GM18951 (cell line): ENCODE measurements at regions not wholly inside any gene's neighbourhood (a gene's known extent, or its start where the extent isn't known, plus 50 kb on each side); places are given as distances from the start of the nearest gene placed in this dataset.

Experiments
- POLR2A ChIP-seq: IDR thresholded peaks from 4 replicates; pipeline ENCODE4 v1.6.1; 2011; ENCODE audit warnings: mild to moderate bottlenecking; ENCODE audit not compliant: insufficient read length, insufficient read depth; ENCODE audit errors: extremely low read depth
- in situ Hi-C: fragments of 300-500 bp; cut with MboI; formaldehyde crosslinking; loops from one replicate; pipeline ENCODE4 v1.12.0; 2022; ENCODE audit warnings: low sequenced_read_pairs, mixed read lengths, inconsistent platforms; ENCODE audit not compliant: unreplicated experiment

DNA sequence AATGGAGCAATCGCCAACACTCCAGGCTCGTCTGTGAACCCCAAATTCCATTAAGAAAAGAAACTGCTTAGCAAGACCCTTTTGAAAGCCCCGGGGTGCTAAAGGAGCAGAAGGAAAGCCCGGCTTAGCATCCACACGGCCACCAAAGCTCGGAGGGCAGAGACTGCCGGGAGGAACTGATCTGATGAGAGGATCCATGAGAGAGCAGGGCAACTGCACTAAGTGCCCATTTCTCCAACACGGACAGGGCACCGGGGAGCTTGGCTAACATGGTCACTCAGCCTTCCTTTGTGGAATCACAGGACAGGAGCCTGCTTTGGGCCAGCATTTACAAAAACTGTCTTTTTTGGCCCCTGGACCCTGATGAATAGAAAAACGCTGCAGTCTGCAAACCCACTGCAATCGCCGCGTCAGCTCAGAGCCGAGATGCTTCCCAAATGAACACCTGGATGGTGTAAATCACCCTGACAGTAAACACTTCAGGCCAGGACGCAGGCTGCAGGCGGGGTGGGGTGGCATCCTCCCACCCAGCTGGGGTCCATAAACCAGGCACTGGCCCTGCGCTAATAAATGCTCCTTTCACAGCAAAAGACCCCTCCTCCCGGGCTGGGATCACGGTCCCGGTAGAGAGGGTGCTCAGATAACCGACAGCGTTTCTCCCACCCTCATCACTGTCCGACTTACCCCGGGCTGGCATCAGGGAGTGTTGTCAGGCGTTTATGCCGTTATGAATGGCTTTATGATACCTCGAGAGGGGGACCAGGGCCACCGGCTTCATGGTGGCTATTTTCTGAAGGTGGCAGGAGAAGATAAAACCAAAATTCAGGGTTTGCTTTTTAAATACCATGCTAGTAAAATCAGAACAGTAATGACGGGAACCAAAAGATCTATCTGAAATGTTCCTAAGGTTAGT is 299.5 kb downstream of the IRF8 start:
- in situ Hi-C loops = no loop called here
- no peak for TF ChIP-seq POLR2A

DNA sequence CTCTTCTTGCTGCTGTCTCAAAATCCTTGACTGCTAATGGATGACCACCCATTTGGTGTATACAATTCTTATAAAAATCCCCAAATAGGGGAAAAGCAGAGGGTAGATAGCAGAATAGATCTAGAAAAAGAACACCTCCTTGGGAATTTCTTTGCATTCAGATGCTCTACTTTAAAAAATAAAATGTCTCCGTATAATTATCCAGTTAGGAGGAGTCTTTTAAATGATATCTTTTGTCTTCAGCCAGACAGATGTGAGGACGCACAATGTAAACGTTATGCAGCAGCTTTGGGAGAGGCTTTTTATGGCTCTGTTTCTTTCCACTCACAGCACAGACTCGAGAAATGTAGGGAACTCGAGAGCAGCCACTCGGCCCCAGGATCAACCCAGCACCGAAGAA is 300.2 kb downstream of the IRF8 start:
- in situ Hi-C loops = no loop called here
- TF ChIP-seq POLR2A = no peak

DNA sequence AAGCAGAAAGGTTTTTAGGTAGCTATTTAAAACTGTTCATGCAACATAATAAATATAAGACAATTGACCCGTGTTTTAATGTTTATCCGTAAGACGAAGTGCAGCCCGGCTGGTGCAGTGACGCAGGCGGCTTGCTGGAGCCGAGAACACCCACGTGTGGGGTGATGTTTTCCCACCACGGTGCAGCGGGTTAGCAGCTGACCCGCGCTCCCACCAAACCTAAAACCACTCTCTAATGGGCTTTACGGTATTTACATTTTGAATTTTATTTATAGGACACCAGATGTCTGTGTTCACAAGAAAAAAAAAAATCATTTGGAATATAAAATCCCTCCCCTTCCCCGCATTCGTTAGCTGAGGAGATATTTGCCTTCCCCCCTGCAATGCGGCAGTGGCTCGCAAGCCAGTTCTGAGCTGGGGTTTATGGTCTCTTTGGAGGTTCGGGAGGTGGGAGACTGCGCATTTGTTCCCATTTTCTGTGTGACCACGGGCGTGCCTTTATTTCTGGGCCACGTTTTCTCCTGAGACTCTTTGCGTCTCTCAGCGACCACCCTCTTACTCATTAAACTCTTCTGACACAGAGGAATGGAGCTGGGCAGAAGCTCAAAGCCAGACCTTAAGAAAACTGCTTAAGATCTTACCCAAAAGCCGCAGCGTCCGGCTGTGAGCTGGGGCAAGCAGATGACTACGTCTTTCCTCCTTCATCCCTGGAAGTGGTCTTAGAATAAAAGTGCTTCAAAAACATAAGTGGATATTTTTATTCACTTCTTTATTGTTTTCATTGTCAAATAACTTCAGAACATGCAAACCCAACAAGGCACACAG is 301.1 kb downstream of the IRF8 start:
- TF ChIP-seq POLR2A = no peak
- in situ Hi-C loops = no loop called here

DNA sequence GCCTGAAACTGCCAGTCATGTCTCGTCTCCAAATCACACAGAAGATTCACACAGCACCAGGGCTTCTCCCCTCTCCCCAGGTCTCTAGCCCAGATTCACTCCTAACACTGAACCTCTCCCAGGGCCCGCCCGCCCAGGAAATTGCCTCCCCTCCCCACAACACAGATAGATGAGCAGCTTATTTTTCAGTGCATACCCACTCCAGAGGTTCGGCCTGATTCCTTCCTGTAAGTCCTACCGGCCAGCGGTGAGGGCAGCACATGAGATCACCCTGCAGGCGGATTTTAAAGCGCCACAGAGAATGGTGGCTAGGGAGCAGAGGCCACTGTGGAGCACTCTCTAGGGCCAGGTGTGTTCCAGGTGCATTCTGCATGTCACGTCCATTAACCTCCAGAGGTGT is 301.8 kb downstream of the IRF8 start:
- in situ Hi-C loops = no loop called here
- no peak for TF ChIP-seq POLR2A

DNA sequence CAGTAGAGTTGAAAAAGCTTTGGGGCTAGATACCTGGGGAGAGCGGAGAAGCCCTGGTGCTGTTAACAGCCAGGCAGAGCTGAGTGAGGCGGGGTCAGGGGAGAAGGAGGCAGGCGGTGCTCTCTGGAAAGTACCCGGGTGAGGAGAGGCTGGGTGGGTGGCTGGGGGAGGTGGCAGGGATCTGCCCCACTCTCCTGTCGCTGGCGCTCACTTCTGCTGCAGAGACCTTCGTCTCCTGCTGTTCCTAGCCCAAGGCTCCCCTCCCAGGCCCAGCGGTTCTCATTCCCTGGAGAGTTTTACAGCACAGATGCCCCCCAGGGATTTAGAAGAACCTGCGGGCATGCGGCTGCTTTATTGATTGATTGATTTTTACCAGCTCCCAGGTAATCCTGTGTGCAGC is 302.8 kb downstream of the IRF8 start:
- no peak for TF ChIP-seq POLR2A
- in situ Hi-C loops = no loop called here

GRCh38 chr16:86202267-86202666 is 303.3 kb downstream of the IRF8 start:
- in situ Hi-C loops = no loop called here
- no peak for TF ChIP-seq POLR2A

DNA sequence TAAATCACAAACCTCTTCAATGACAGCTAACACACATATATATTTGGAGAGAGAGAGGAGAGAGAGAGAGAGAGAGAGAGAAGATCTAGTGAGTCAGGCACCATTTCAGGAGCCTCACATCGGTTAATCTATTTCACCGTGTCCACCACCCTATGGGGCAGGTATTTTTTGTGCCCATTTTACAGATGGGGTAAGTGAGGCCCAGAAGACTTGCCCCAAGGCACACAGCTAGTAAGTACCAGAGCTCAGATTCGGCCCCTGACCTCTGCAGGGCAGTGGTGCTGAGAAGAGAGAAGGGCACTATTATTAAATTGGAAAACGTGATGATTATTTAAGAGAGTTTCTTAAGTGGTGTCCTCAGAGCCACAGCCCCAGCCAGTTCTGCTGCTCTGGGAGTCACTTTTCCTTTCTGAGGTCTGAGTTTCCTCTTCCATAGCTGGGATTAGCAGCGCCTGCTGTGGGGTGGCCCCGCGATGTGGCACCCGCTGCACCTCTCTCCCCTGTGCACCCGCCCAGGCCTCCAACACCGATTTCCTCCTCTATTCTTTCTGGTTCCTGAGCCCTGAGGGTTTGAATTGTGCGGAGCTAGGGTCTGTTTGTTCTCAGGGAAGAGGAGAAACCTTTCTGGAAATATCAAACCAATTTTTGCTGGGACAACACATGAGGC is 303.9 kb downstream of the IRF8 start:
- TF ChIP-seq POLR2A = no peak

GRCh38 chr16:86203557-86204275 is 304.8 kb downstream of the IRF8 start:
- in situ Hi-C loops = no loop called here

More for the DNA sequence above, 303.9 kb downstream of the IRF8 start:
- in situ Hi-C loops = no loop called here

DNA sequence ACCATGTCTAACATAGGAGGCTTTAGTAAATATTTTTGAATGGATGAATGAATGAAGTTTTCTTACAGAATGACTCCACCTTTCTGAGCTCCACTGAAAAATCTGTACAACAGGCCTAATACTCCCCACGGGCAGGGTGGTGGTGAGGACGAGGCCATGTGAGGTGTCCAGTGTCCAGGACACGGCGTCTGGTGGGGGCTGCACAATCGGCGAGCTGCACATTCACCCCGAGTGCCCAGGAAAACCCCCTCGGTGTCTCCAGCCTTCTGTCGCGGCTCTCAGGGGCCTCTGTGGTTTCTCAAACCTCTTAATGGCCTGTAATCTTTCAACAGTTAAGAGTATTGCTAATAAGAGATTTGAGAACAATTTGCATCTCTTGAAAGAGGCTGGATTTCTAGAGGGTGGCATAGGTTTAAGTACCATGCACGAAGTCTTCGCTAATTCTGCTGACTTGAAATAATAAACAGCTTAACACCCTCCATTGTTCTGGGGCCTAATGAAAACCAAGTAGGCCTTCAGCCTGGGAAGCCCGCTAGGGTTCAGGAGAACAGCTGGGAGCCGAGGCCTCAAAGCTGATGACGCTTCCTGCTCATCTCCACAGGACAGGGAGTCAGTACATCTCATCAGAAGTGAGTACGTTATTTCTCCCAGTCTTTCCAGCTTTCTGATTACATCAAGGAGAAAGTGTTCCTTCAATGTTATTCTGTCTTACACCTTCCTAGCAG is 304.6 kb upstream of the FOXF1 start:
- in situ Hi-C loops = no loop called here
- no peak for TF ChIP-seq POLR2A

More at GRCh38 chr16:86203557-86204275, 304.8 kb downstream of the IRF8 start:
- no peak for TF ChIP-seq POLR2A

GRCh38 chr16:86207350-86207749 is 303.0 kb upstream of the FOXF1 start:
- TF ChIP-seq POLR2A = no peak
- in situ Hi-C loops = no loop called here

GRCh38 chr16:86209202-86209601 is 301.1 kb upstream of the FOXF1 start:
- TF ChIP-seq POLR2A = no peak
- in situ Hi-C loops = no loop called here

GRCh38 chr16:86210403-86211193 is 299.7 kb upstream of the FOXF1 start:
- no peak for TF ChIP-seq POLR2A
- in situ Hi-C loops = no loop called here

DNA sequence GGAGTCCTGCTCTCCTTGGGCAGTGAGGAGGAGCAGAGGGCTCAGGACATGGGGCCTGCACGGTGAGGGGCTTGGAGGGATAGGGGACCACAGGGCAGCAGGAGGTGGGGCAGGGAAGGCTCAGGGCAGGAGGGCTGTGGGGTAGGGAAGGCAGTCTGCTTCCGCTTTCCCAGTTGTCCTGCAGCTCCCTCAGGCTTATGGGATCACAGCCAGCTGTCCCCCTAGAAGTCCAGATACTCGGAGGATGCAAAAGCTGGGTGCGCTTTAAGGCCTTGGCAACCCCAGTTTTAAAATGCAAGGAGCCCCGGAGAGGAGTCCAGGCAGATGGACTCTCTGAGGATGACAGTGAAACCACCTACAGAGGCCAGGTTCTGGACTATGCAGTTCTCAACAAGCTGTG is 299.1 kb upstream of the FOXF1 start:
- TF ChIP-seq POLR2A = no peak
- in situ Hi-C loops = no loop called here
